GM10248 (cell line): ENCODE measurements at regions not wholly inside any gene's neighbourhood (a gene's known extent, or its start where the extent isn't known, plus 50 kb on each side); places are given as distances from the start of the nearest gene placed in this dataset.

Source experiments
- CTCF ChIA-PET: fragments of 300-600 bp; sonication (Branson Sonifier 250); formaldehyde crosslinking; extraction: SDS; loops from one replicate; lab custom pipeline; 2021; ENCODE audit warnings: antibody characterized with exemption; lab: Yijun Ruan, JAX
- POLR2A ChIA-PET: fragments of 350-650 bp; sonication (Branson Sonifier 250); formaldehyde crosslinking; extraction: SDS; loops from one replicate; lab custom pipeline; 2020; ENCODE audit warnings: antibody characterized with exemption; lab: Yijun Ruan, JAX
- DNase-seq: peaks from one replicate; pipeline ENCODE4 v3.0.0; 2012; ENCODE audit errors: extremely low spot score
- TF ChIP-seq, protein P1 (sequence below): IDR thresholded peaks from 2 replicates; pipeline ENCODE4 v1.5.1; 2012; ENCODE audit warnings: mild to moderate bottlenecking, low read depth; ENCODE audit errors: extremely low read depth, missing control alignments, control extremely low read depth

DNA sequence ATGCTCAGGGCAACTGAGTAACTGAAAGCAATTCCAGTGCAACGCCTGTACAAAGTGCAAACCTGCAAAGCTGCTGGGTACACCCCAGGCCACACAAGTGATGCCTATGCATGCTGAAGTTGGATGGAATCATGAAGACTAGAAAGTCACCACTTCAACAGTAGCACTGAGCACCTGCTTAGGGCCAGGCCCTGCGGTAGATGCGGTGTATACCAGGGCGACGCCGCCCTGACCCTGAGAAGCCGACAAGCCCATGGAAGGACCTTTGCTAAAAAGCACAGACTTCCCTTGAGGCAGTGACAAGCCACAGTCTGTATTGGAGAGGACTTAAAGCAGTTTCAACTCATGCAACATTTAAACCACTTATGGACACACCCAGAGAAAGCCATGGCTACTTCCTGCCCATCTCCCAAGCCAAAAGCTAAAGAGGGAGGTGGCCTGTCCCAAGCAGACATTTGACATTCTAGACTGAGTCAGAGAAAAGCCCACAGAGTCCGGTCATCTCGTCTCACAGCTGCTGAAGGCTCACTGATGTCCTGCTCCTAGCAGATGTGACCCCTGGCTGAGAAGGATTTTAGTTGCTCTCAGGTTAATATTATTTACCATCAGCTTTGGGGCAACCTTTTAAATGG, 843.9 kb upstream of the TMEM132C start:
- no peak for DNase-seq
- POLR2A ChIA-PET = no interaction called here
- CTCF ChIA-PET = interaction anchor here (1.2 to 1.3 kb wide), 2 partner anchors 15 to 42 kb away, joined by 3 read pairs; no protein-coding TSS in a partner anchor
- TF ChIP-seq, protein P1, sequence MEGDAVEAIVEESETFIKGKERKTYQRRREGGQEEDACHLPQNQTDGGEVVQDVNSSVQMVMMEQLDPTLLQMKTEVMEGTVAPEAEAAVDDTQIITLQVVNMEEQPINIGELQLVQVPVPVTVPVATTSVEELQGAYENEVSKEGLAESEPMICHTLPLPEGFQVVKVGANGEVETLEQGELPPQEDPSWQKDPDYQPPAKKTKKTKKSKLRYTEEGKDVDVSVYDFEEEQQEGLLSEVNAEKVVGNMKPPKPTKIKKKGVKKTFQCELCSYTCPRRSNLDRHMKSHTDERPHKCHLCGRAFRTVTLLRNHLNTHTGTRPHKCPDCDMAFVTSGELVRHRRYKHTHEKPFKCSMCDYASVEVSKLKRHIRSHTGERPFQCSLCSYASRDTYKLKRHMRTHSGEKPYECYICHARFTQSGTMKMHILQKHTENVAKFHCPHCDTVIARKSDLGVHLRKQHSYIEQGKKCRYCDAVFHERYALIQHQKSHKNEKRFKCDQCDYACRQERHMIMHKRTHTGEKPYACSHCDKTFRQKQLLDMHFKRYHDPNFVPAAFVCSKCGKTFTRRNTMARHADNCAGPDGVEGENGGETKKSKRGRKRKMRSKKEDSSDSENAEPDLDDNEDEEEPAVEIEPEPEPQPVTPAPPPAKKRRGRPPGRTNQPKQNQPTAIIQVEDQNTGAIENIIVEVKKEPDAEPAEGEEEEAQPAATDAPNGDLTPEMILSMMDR = no peak

DNA sequence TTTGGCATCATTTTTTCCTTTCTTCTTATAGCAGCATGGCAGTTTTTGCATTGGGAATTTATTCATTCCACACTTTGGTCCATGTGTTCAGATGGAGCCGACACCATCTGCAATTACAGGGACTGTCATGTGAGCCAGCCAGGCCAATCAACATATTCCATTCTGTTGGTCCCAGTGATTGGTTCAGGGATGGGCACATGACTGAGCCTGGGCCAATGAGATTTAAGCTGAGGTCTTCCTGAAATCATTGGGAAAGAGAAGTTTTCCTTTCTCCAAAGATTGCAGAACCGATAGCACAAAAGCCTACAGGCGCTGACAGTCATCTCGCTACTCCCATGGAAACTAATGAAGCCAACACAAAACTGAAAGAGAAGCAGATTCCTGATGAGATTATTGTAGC, 841.5 kb upstream of the TMEM132C start:
- TF ChIP-seq, protein P1 = no peak
- POLR2A ChIA-PET = no interaction called here
- no peak for DNase-seq
- CTCF ChIA-PET = no interaction called here

DNA sequence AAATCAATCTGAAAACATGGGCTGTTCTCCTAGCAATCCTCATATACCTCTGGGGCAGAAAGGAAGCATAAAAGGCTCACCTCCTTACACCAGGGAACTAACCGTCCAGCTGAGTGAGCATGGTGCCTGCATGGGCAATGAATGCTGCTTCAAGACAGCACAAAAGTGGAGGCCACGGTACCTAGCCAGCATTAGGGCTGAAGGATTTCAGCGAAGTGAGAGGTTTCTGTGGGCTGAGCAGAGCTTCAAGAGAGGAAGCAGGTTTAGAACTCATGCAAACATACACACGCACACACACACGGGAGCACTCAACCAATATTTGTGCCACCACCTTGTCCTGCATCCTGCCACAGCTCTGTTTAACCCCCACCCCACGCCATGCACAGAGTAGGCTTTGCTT, 838.5 kb upstream of the TMEM132C start:
- ChIA-PET CTCF (no interaction called here), POLR2A (no interaction called here)
- TF ChIP-seq, protein P1 = no peak
- DNase-seq = no peak

DNA sequence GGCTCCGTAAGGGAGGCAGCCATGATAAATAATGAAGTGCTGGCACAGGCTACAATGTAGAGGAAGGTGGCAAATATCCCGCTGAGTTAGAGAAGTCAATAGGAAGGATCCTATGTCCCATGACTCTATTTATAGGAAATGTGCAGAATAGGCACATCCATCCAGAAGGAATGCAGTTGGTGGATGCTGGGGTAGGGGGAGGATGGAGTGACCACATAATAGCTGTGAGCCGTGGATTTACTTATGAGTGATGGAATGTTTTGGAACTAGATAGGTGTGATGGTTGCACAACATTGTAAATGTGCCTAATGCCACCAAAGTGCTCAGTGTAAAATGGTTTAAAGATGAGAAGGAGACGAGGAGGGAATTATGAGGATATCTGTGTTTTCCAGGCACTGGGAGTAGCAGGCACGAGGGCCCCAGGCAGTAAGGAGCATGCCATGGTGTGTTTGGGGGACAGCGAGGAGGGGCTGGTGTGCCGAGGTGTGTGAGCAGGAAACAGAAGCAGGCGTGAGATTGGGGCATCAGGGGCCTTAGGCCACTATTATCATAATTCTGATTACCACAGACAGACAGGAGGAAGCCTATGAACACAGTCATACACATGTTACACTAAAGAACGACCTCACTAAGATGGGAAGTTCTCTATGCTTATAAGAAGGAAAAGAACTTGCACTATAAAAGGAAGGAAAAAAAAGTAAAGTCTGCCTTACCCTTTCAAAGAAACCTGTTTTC, 837.3 kb upstream of the TMEM132C start:
- DNase-seq = no peak
- TF ChIP-seq, protein P1 = no peak
- CTCF ChIA-PET = no interaction called here
- POLR2A ChIA-PET = no interaction called here

DNA sequence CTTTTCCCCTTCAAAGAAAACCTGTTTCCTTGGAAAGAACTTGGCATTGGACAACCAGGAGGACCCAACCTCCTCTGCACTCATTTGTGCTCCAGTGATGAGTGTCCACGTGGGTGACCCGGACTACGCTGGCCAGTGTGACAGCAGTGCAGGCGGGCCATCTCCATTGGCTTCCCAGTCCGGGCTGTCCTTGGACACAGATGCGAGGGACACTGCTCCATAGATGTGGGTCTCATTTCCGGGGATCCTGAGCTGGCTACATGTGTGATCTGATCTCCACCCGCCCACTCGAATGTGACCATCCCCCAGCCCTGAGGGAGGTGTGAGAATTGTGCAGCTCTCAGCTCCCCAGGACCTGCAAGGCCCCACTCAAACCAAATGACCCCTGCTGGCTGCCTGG, 836.6 kb upstream of the TMEM132C start:
- DNase-seq = no peak
- POLR2A ChIA-PET = no interaction called here
- CTCF ChIA-PET = no interaction called here
- TF ChIP-seq, protein P1 = no peak

DNA sequence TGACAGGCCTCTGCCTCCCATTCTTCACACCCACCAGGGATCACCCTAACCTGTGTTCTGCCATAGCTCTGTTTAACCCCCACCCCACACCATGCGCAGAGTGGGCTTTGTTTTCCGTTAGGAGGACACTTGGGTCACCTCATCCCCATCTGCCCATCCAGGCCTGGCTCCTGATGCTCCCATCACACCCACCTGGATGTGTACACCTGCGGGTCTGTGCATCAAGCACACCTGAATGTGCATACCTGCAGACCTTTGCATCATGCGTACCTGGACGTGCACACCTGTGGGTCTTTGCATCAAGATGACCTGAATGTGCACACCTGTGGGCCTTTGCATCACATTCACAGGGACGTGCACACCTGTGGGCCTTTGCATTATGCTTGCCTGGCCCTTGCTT, 835.8 kb upstream of the TMEM132C start:
- ChIA-PET CTCF (no interaction called here), POLR2A (no interaction called here)
- TF ChIP-seq, protein P1 = no peak
- no peak for DNase-seq
